Neuronal stem cell (in vitro differentiated cells): ENCODE measurements at regions not wholly inside any gene's neighbourhood (a gene's known extent, or its start where the extent isn't known, plus 50 kb on each side); places are given as distances from the start of the nearest gene placed in this dataset.

ENCODE experiments used
- DNase-seq: peaks from one replicate; pipeline ENCODE4 v3.0.0-alpha.2; 2013; ENCODE audit warnings: low spot score
- H2AFZ ChIP-seq: one replicate; pipeline ENCODE4 v1.6.1; 2013; ENCODE audit warnings: mild to moderate bottlenecking, low read length, inconsistent platforms
- H2AK5ac ChIP-seq: 2 replicates; pipeline ENCODE4 v1.6.1; 2013; ENCODE audit warnings: low read depth, mild to moderate bottlenecking, inconsistent platforms, low read length, moderate library complexity, mixed read lengths
- H2BK120ac ChIP-seq: 2 replicates; pipeline ENCODE4 v1.6.1; 2013; ENCODE audit warnings: low read depth, mild to moderate bottlenecking, inconsistent platforms, low read length, moderate library complexity, mixed read lengths
- H2BK12ac ChIP-seq: one replicate; pipeline ENCODE4 v1.6.1; 2013; ENCODE audit warnings: low read length, inconsistent platforms
- H2BK15ac ChIP-seq: 2 replicates; pipeline ENCODE4 v1.6.1; 2013; ENCODE audit warnings: mild to moderate bottlenecking, low read length, inconsistent platforms, mixed read lengths
- H2BK5ac ChIP-seq: one replicate; pipeline ENCODE4 v1.6.1; 2013; ENCODE audit warnings: inconsistent platforms, mild to moderate bottlenecking, low read length, moderate library complexity
- H3K14ac ChIP-seq: one replicate; pipeline ENCODE4 v1.6.1; 2013; ENCODE audit warnings: low read length, inconsistent platforms
- H3K18ac ChIP-seq: 2 replicates; pipeline ENCODE4 v1.6.1; 2013; ENCODE audit warnings: low read length, inconsistent platforms
- H3K23ac ChIP-seq: 2 replicates; pipeline ENCODE4 v1.6.1; 2013; ENCODE audit warnings: low read depth, mild to moderate bottlenecking, mixed read lengths, low read length, inconsistent platforms; ENCODE audit not compliant: poor library complexity
- H3K27ac ChIP-seq: replicated peaks from 3 replicates; pipeline ENCODE4 v1.5.1; 2013; ENCODE audit warnings: low read length, inconsistent platforms
- H3K27me3 ChIP-seq, 3 experiments: 2 replicates each; pipeline ENCODE4 v1.6.1; 2013; ENCODE audit warnings: low read length in 3 of 3, mild to moderate bottlenecking in 2 of 3, inconsistent platforms in 1 of 3, low read depth in 1 of 3, mixed read lengths in 1 of 3, moderate library complexity in 1 of 3; ENCODE audit not compliant: control insufficient read depth in 3 of 3, insufficient read depth in 3 of 3
- H3K36me3 ChIP-seq, 2 donors: replicated peaks in 1 of 2; 2 replicates each; pipeline ENCODE4 v1.6.1; 2013; ENCODE audit warnings: low read length in 2 of 2; ENCODE audit not compliant: control insufficient read depth in 2 of 2, insufficient read depth in 2 of 2
- H3K4ac ChIP-seq: 2 replicates; pipeline ENCODE4 v1.6.1; 2013; ENCODE audit warnings: inconsistent platforms, mild to moderate bottlenecking, low read length, moderate library complexity
- H3K4me1 ChIP-seq, 2 donors: 1 replicate in 1 of 2; 2 replicates in 1 of 2; pipeline ENCODE4 v1.6.1; 2013; ENCODE audit warnings: low read length in 2 of 2, low read depth in 1 of 2; ENCODE audit not compliant: control insufficient read depth in 2 of 2, insufficient read depth in 1 of 2
- H3K4me2 ChIP-seq: one replicate; pipeline ENCODE4 v1.6.1; 2013; ENCODE audit warnings: mild to moderate bottlenecking, low read length, inconsistent platforms; ENCODE audit not compliant: insufficient read depth, poor library complexity, severe bottlenecking
- H3K4me3 ChIP-seq, 2 donors: 2 replicates each; pipeline ENCODE4 v1.5.1; 2013; ENCODE audit warnings: low read length in 2 of 2, mild to moderate bottlenecking in 2 of 2, inconsistent platforms in 1 of 2, moderate library complexity in 1 of 2
- H3K79me1 ChIP-seq: one replicate; pipeline ENCODE4 v1.6.1; 2013; ENCODE audit warnings: low read depth, mild to moderate bottlenecking, inconsistent platforms, low read length, moderate library complexity
- H3K9ac ChIP-seq: one replicate; pipeline ENCODE4 v1.6.1; 2013; ENCODE audit warnings: mild to moderate bottlenecking, low read depth, low read length, inconsistent platforms; ENCODE audit not compliant: poor library complexity
- H3K9me3 ChIP-seq, 2 donors: replicated peaks in 1 of 2; 2 replicates each; pipeline versions ENCODE3 to v1.6.1; 2013; ENCODE audit warnings: low read length in 2 of 2, mild to moderate bottlenecking in 2 of 2, inconsistent platforms in 1 of 2, low read depth in 1 of 2, mixed read lengths in 1 of 2, moderate library complexity in 1 of 2; ENCODE audit not compliant: control insufficient read depth in 2 of 2, insufficient read depth in 1 of 2
- H4K8ac ChIP-seq: one replicate; pipeline ENCODE4 v1.6.1; 2013; ENCODE audit warnings: low read depth, mild to moderate bottlenecking, inconsistent platforms, low read length, moderate library complexity
- H4K91ac ChIP-seq: one replicate; pipeline ENCODE4 v1.6.1; 2013; ENCODE audit warnings: low read length, low read depth, mild to moderate bottlenecking, inconsistent platforms; ENCODE audit not compliant: poor library complexity
- whole genome bisulfite sequencing, 2 donors: extraction: QIAGEN DNeasy Blood & Tissue Kit; methylation state at CpG; one replicate each; pipeline ENCODE4 v1.1.7; 2013; ENCODE audit warnings: missing lambda C conversion rate in 2 of 2, mixed read lengths in 1 of 2; ENCODE audit not compliant: insufficient read length in 2 of 2, insufficient replicate concordance in 1 of 2; ENCODE audit errors: extremely low coverage in 2 of 2; 5-methylcytosine and 5-hydroxymethylcytosine counted together

GRCh38 chr21:24055696-24056095, 1551.6 kb downstream of the MRPL39 start:
- no CpG with 5 or more reads among the region's 3 CpGs for WGBS, 2 donors
- Histone ChIP-seq H3K4ac (no peak overlapping the region), H3K79me1 (no peaks in the 10 kb centered on the region)

GRCh38 chr21:24050231-24050630, 1557.0 kb downstream of the MRPL39 start:
- no peak overlapping the region for H4K8ac ChIP-seq
- no peak overlapping the region for H2BK120ac ChIP-seq
- H2AFZ ChIP-seq, result no peak overlapping the region
- H3K4ac ChIP-seq, result no peak overlapping the region
- H2AK5ac ChIP-seq, result no peak overlapping the region
- DNase-seq, result no peak
- no peak overlapping the region for H4K91ac ChIP-seq
- H2BK5ac ChIP-seq, result no peak overlapping the region
- H3K27me3 ChIP-seq, result no peaks in the 10 kb centered on the region
- H3K79me1 ChIP-seq, result no peaks in the 10 kb centered on the region
- no peak overlapping the region for H3K4me2 ChIP-seq
- no peak overlapping the region for H3K27ac ChIP-seq
- H2BK12ac ChIP-seq, result no peak overlapping the region
- no peak overlapping the region for H3K9ac ChIP-seq
- H3K36me3 ChIP-seq, result no peaks in the 10 kb centered on the region
- H3K4me1 ChIP-seq, result no peaks in the 10 kb centered on the region
- no peaks in the 10 kb centered on the region for H3K9me3 ChIP-seq
- H3K14ac ChIP-seq, result no peak overlapping the region
- H3K18ac ChIP-seq, result no peak overlapping the region
- H3K23ac ChIP-seq, result no peak overlapping the region
- no CpG with 5 or more reads among the region's 2 CpGs for WGBS, 2 donors
- no peak overlapping the region for H3K4me3 ChIP-seq
- H2BK15ac ChIP-seq, result no peak overlapping the region

More at GRCh38 chr21:24055696-24056095, 1551.6 kb downstream of the MRPL39 start:
- Histone ChIP-seq H3K27ac (no peak overlapping the region), H2BK12ac (no peak overlapping the region), H3K9ac (no peak overlapping the region), H2AFZ (no peak overlapping the region), H2BK5ac (no peak overlapping the region), H4K8ac (no peak overlapping the region), H2AK5ac (no peak overlapping the region), H3K36me3 (no peaks in the 10 kb centered on the region), H3K14ac (no peak overlapping the region), H3K4me1 (no peaks in the 10 kb centered on the region), H3K4me2 (no peak overlapping the region), H2BK15ac (no peak overlapping the region), H3K4me3 (no peak overlapping the region), H2BK120ac (no peak overlapping the region), H3K27me3 (no peaks in the 10 kb centered on the region), H4K91ac (no peak overlapping the region), H3K23ac (no peak overlapping the region), H3K9me3 (no peaks in the 10 kb centered on the region), H3K18ac (no peak overlapping the region)
- DNase-seq, result no peak

- H2BK5ac ChIP-seq, result no peak overlapping the region
- H3K4ac ChIP-seq, result no peak overlapping the region
- H3K14ac ChIP-seq, result no peak overlapping the region
- no peak overlapping the region for H2BK12ac ChIP-seq
- no peak overlapping the region for H4K8ac ChIP-seq
- H3K18ac ChIP-seq, result no peak overlapping the region
- no peaks in the 10 kb centered on the region for H3K79me1 ChIP-seq
- H3K36me3 ChIP-seq, result no peaks in the 10 kb centered on the region
- no CpG with 5 or more reads among the region's 6 CpGs for WGBS, 2 donors
- no peak overlapping the region for H2AFZ ChIP-seq
- H2BK15ac ChIP-seq, result no peak overlapping the region
- H3K4me1 ChIP-seq, result no peaks in the 10 kb centered on the region
- no peak for DNase-seq
- no peaks in the 10 kb centered on the region for H3K9me3 ChIP-seq
- no peak overlapping the region for H2AK5ac ChIP-seq
- H3K4me2 ChIP-seq, result no peak overlapping the region
- no peak overlapping the region for H3K4me3 ChIP-seq
- H3K9ac ChIP-seq, result no peak overlapping the region
- H3K27me3 ChIP-seq, result no peaks in the 10 kb centered on the region
- H4K91ac ChIP-seq, result no peak overlapping the region
- no peak overlapping the region for H3K23ac ChIP-seq
- no peak overlapping the region for H2BK120ac ChIP-seq
- H3K27ac ChIP-seq, result no peak overlapping the region
Measured at GRCh38 chr21:24046829-24047443, 1560.3 kb downstream of the MRPL39 start.

GRCh38 chr21:24045775-24046215, 1561.5 kb downstream of the MRPL39 start:
- no peak overlapping the region for H2AK5ac ChIP-seq
- H2BK5ac ChIP-seq, result no peak overlapping the region
- H3K4ac ChIP-seq, result no peak overlapping the region
- no peak overlapping the region for H3K4me3 ChIP-seq
- H4K91ac ChIP-seq, result no peak overlapping the region
- H4K8ac ChIP-seq, result no peak overlapping the region
- H2BK12ac ChIP-seq, result no peak overlapping the region
- no peak overlapping the region for H3K27ac ChIP-seq
- H3K9me3 ChIP-seq, result no peaks in the 10 kb centered on the region
- no peak for DNase-seq
- no peak overlapping the region for H3K9ac ChIP-seq
- H2BK120ac ChIP-seq, result no peak overlapping the region
- H3K27me3 ChIP-seq, result no peaks in the 10 kb centered on the region
- H3K79me1 ChIP-seq, result no peaks in the 10 kb centered on the region
- no peak overlapping the region for H3K14ac ChIP-seq
- no peak overlapping the region for H2BK15ac ChIP-seq
- H3K18ac ChIP-seq, result no peak overlapping the region
- WGBS, 2 donors, result no CpG with 5 or more reads among the region's 2 CpGs
- no peak overlapping the region for H3K23ac ChIP-seq
- no peaks in the 10 kb centered on the region for H3K4me1 ChIP-seq
- H3K36me3 ChIP-seq, result no peaks in the 10 kb centered on the region
- H2AFZ ChIP-seq, result no peak overlapping the region
- H3K4me2 ChIP-seq, result no peak overlapping the region
